ENCODE measurements at regions not wholly inside any gene's neighbourhood (a gene's known extent, or its start where the extent isn't known, plus 50 kb on each side); places are given as distances from the start of the nearest gene placed in this dataset.
"Not testable (repeated sequence)": the region's sequence is repeated elsewhere in the genome, so short reads cannot be mapped to it uniquely, and the experiment has no call there.

GRCh38 chr18:53935803-53936202 lies 288.7 kb downstream of the MBD2 start:
- DNase-seq (ENCODE audit: low spot score) (no peak), FAIRE-seq (no peak)

GRCh38 chr18:53935399-53935798 lies 289.1 kb downstream of the MBD2 start:
- DNase-seq (ENCODE audit: low spot score) (no peak), FAIRE-seq (no peak)

GRCh38 chr18:53920312-53921075 lies 304.0 kb downstream of the MBD2 start:
- FAIRE-seq: no peak
- DNase-seq (ENCODE audit: low spot score): no peak

- no peak for FAIRE-seq
Measured at GRCh38 chr18:53918091-53918490, 306.4 kb downstream of the MBD2 start.

GRCh38 chr18:53911200-53911599 lies 313.3 kb downstream of the MBD2 start:
- FAIRE-seq: no peak
- no peak for DNase-seq (ENCODE audit: low spot score)

More at GRCh38 chr18:53918091-53918490, 306.4 kb downstream of the MBD2 start:
- DNase-seq (ENCODE audit: low spot score): no peak

- FAIRE-seq: peak; percentile 21
- DNase-seq (ENCODE audit: low spot score): peak; percentile 13
Measured at GRCh38 chr18:53909668-53910067, 314.8 kb downstream of the MBD2 start.

- no peak for FAIRE-seq
- no peak for DNase-seq (ENCODE audit: low spot score)
Measured at GRCh38 chr18:53907921-53908320, 316.5 kb downstream of the MBD2 start.

- no peak for DNase-seq (ENCODE audit: low spot score)
- no peak for FAIRE-seq
Measured at GRCh38 chr18:53906681-53907080, 317.8 kb downstream of the MBD2 start.

- no peak for DNase-seq (ENCODE audit: low spot score)
- no peak for FAIRE-seq
Measured at GRCh38 chr18:53894675-53895442, 329.6 kb downstream of the MBD2 start.

GRCh38 chr18:53887447-53887846 lies 337.0 kb downstream of the MBD2 start:
- no peak for DNase-seq (ENCODE audit: low spot score)
- FAIRE-seq: no peak

GRCh38 chr18:53886058-53886457 lies 338.4 kb downstream of the MBD2 start:
- FAIRE-seq: no peak

GRCh38 chr18:53883771-53884170 lies 340.7 kb downstream of the MBD2 start:
- DNase-seq (ENCODE audit: low spot score) (peak; percentile 60), FAIRE-seq (peak; percentile 85)

More at GRCh38 chr18:53886058-53886457, 338.4 kb downstream of the MBD2 start:
- no peak for DNase-seq (ENCODE audit: low spot score)

GRCh38 chr18:53874103-53874502 lies 350.4 kb downstream of the MBD2 start:
- DNase-seq (ENCODE audit: low spot score): no peak
- FAIRE-seq: no peak

- DNase-seq (ENCODE audit: low spot score) (no peak), FAIRE-seq (no peak)
Measured at GRCh38 chr18:53864770-53865169, 359.7 kb downstream of the MBD2 start.

GRCh38 chr18:53862921-53863320 lies 361.5 kb downstream of the MBD2 start:
- FAIRE-seq: no peak
- no peak for DNase-seq (ENCODE audit: low spot score)

GRCh38 chr18:53861185-53861584 lies 363.3 kb downstream of the MBD2 start:
- FAIRE-seq (no peak), DNase-seq (ENCODE audit: low spot score) (no peak)

GRCh38 chr18:53859764-53860163 lies 364.7 kb downstream of the MBD2 start:
- DNase-seq (ENCODE audit: low spot score) (no peak), FAIRE-seq (no peak)

- DNase-seq (ENCODE audit: low spot score) (no peak), FAIRE-seq (no peak)
Measured at GRCh38 chr18:53850902-53851301, 373.6 kb downstream of the MBD2 start.

GRCh38 chr18:53843763-53844162 lies 380.7 kb downstream of the MBD2 start:
- FAIRE-seq: no peak

GRCh38 chr18:53843113-53843760 lies 381.2 kb downstream of the MBD2 start:
- FAIRE-seq (no peak), DNase-seq (ENCODE audit: low spot score) (no peak)

More at GRCh38 chr18:53843763-53844162, 380.7 kb downstream of the MBD2 start:
- DNase-seq (ENCODE audit: low spot score): no peak

GRCh38 chr18:53838746-53839145 lies 385.7 kb downstream of the MBD2 start:
- no peak for DNase-seq (ENCODE audit: low spot score)
- no peak for FAIRE-seq

GRCh38 chr18:53821141-53821540 lies 403.3 kb downstream of the MBD2 start:
- not testable (repeated sequence) for FAIRE-seq; DNase-seq (ENCODE audit: low spot score)
